H1 (cell line): ENCODE measurements at regions not wholly inside any gene's neighbourhood (a gene's known extent, or its start where the extent isn't known, plus 50 kb on each side); places are given as distances from the start of the nearest gene placed in this dataset.

Source experiments
- CTCF ChIA-PET: fragments of 300-600 bp; sonication (Branson Sonifier 250); formaldehyde crosslinking; loops from one replicate; lab custom pipeline; 2021; ENCODE audit not compliant: partially characterized antibody; lab: Charles Lee
- POLR2A ChIA-PET: fragments of 300-600 bp; sonication (Branson Sonifier 250); formaldehyde crosslinking; loops from one replicate; lab custom pipeline; 2021; ENCODE audit warnings: inconsistent platforms; ENCODE audit not compliant: partially characterized antibody; lab: Charles Lee
- DNase-seq, 2 experiments: peaks; one replicate each; pipeline versions ENCODE4 v3.0.0 to v3.0.0-alpha.2; 2010 to 2022; ENCODE audit warnings: low spot score in 2 of 2, low read depth in 1 of 2, mixed read lengths in 1 of 2
- FAIRE-seq: peaks from 2 replicates; lab custom pipeline; 2011; peaks lifted over from hg19 to GRCh38; lab: Jason Lieb, UNC
- H2AFZ ChIP-seq: 2 replicates; pipeline ENCODE4 v1.8.1; 2012; ENCODE audit warnings: low read length, inconsistent platforms
- H2AK5ac ChIP-seq: 2 replicates; pipeline ENCODE4 v1.6.1; 2013; ENCODE audit warnings: low read depth, low read length
- H2BK120ac ChIP-seq: replicated peaks from 2 replicates; pipeline ENCODE3; 2013; ENCODE audit warnings: low read depth, low read length, inconsistent platforms
- H2BK12ac ChIP-seq: 2 replicates; pipeline ENCODE4 v1.6.1; 2013; ENCODE audit warnings: low read depth, low read length
- H2BK15ac ChIP-seq: 2 replicates; pipeline ENCODE4 v1.6.1; 2013; ENCODE audit warnings: low read length
- H2BK20ac ChIP-seq: 2 replicates; pipeline ENCODE4 v1.6.1; 2013; ENCODE audit warnings: low read length
- H2BK5ac ChIP-seq: 2 replicates; pipeline ENCODE4 v1.6.1; 2013; ENCODE audit warnings: low read depth, low read length
- H3K14ac ChIP-seq: 2 replicates; pipeline ENCODE4 v1.6.1; 2013; ENCODE audit warnings: inconsistent platforms; ENCODE audit not compliant: insufficient read length
- H3K18ac ChIP-seq: 2 replicates; pipeline ENCODE4 v1.6.1; 2013; ENCODE audit warnings: low read length; ENCODE audit errors: extremely low read depth
- H3K23ac ChIP-seq: 2 replicates; pipeline ENCODE4 v1.6.1; 2013; ENCODE audit warnings: inconsistent platforms; ENCODE audit not compliant: insufficient read length
- H3K23me2 ChIP-seq: 2 replicates; pipeline ENCODE4 v1.6.1; 2013; ENCODE audit warnings: low read depth, low read length
- H3K27ac ChIP-seq: 2 replicates; pipeline ENCODE4 v1.6.1; 2011; ENCODE audit warnings: low read depth, low read length, inconsistent platforms
- H3K27me3 ChIP-seq, 4 experiments: replicated peaks in 1 of 4; 1 replicate in 1 of 4; 2 replicates in 3 of 4; pipeline versions ENCODE4 v1.6.1 to v1.8.1; 2011 to 2013; ENCODE audit warnings: low read length in 3 of 4, mild to moderate bottlenecking in 3 of 4, inconsistent platforms in 2 of 4, mixed read lengths in 2 of 4, moderate library complexity in 1 of 4; ENCODE audit not compliant: control insufficient read depth in 3 of 4, insufficient read depth in 3 of 4; ENCODE audit errors: extremely low read depth in 1 of 4
- H3K36me3 ChIP-seq, 4 experiments: 2 replicates each; pipeline versions ENCODE4 v1.6.1 to v1.8.1; 2011 to 2013; ENCODE audit warnings: mild to moderate bottlenecking in 4 of 4, low read length in 3 of 4, moderate library complexity in 2 of 4, control low read depth in 1 of 4, inconsistent platforms in 1 of 4; ENCODE audit not compliant: insufficient read depth in 4 of 4, control insufficient read depth in 2 of 4
- H3K4ac ChIP-seq: replicated peaks from 2 replicates; pipeline ENCODE3; 2013; ENCODE audit warnings: low read length, low read depth, mixed read lengths, inconsistent platforms; ENCODE audit not compliant: insufficient read length
- H3K4me1 ChIP-seq, 4 experiments: replicated peaks in 1 of 4; 1 replicate in 1 of 4; 2 replicates in 3 of 4; pipeline versions ENCODE4 v1.6.1 to v1.8.1; 2011 to 2013; ENCODE audit warnings: low read length in 3 of 4, inconsistent platforms in 2 of 4, mixed read lengths in 1 of 4; ENCODE audit not compliant: insufficient read depth in 4 of 4, control insufficient read depth in 3 of 4
- H3K4me2 ChIP-seq, 2 experiments: 2 replicates each; pipeline versions ENCODE4 v1.6.1 to v1.8.1; 2011 to 2013; ENCODE audit warnings: low read depth in 2 of 2, low read length in 2 of 2, control low read depth in 1 of 2, inconsistent platforms in 1 of 2, mild to moderate bottlenecking in 1 of 2; ENCODE audit not compliant: insufficient read depth in 1 of 2
- H3K4me3 ChIP-seq, 4 experiments: fragments of 200-600, 300-600 bp in 1 of 4; sonication (generic), shearing (Covaris generic), sonication (Bioruptor Twin) in 1 of 4; 2 replicates each; pipeline versions ENCODE4 v1.5.1 to v1.8.1; 2011 to 2016; ENCODE audit warnings: low read length in 4 of 4, low read depth in 3 of 4, control low read depth in 2 of 4, inconsistent platforms in 2 of 4, mild to moderate bottlenecking in 2 of 4, mixed read lengths in 1 of 4, moderate library complexity in 1 of 4; ENCODE audit not compliant: insufficient read depth in 2 of 4; ENCODE audit errors: extremely low read depth in 1 of 4
- H3K56ac ChIP-seq: replicated peaks from 2 replicates; pipeline ENCODE3; 2013; ENCODE audit warnings: low read depth, mild to moderate bottlenecking, mixed read lengths, low read length, inconsistent platforms; ENCODE audit not compliant: insufficient read length
- H3K79me1 ChIP-seq: 2 replicates; pipeline ENCODE4 v1.6.1; 2013; ENCODE audit warnings: low read depth, low read length, control low read depth
- H3K79me2 ChIP-seq, 2 experiments: 2 replicates each; pipeline versions ENCODE4 v1.6.1 to v1.8.1; 2012 to 2013; ENCODE audit warnings: low read length in 2 of 2, mild to moderate bottlenecking in 2 of 2, inconsistent platforms in 1 of 2; ENCODE audit not compliant: insufficient read depth in 2 of 2, control insufficient read depth in 1 of 2
- H3K9ac ChIP-seq, 4 experiments: replicated peaks in 1 of 4; 1 replicate in 1 of 4; 2 replicates in 3 of 4; pipeline versions ENCODE4 v1.6.1 to v1.8.1; 2011 to 2013; ENCODE audit warnings: low read depth in 3 of 4, low read length in 3 of 4, control low read depth in 2 of 4, mild to moderate bottlenecking in 2 of 4, moderate library complexity in 2 of 4, inconsistent platforms in 1 of 4; ENCODE audit errors: extremely low read depth in 1 of 4
- H3K9me3 ChIP-seq, 2 experiments: 2 replicates each; pipeline versions ENCODE4 v1.6.1 to v1.8.1; 2012 to 2013; ENCODE audit warnings: mild to moderate bottlenecking in 2 of 2, moderate library complexity in 2 of 2, control low read depth in 1 of 2, inconsistent platforms in 1 of 2, low read depth in 1 of 2, low read length in 1 of 2, mixed read lengths in 1 of 2; ENCODE audit not compliant: insufficient read depth in 2 of 2
- H4K20me1 ChIP-seq, 2 experiments: replicated peaks in 1 of 2; 2 replicates each; pipeline versions ENCODE3 to v1.8.1; 2011 to 2013; ENCODE audit warnings: inconsistent platforms in 2 of 2, low read length in 2 of 2, mild to moderate bottlenecking in 1 of 2; ENCODE audit not compliant: insufficient read depth in 2 of 2, control insufficient read depth in 1 of 2
- H4K5ac ChIP-seq: 2 replicates; pipeline ENCODE4 v1.6.1; 2013; ENCODE audit warnings: low read length, low read depth, mixed read lengths, inconsistent platforms; ENCODE audit not compliant: insufficient read length
- H4K8ac ChIP-seq: 2 replicates; pipeline ENCODE4 v1.8.0; 2013; ENCODE audit warnings: mild to moderate bottlenecking, moderate library complexity, low read length, inconsistent platforms; ENCODE audit not compliant: insufficient read depth; ENCODE audit errors: extremely low read depth
- H4K91ac ChIP-seq: replicated peaks from 2 replicates; pipeline ENCODE3; 2013; ENCODE audit warnings: low read length, mixed read lengths, inconsistent platforms; ENCODE audit not compliant: insufficient read length
- SIRT6 ChIP-seq: IDR thresholded peaks from one replicate; pipeline ENCODE4 v1.7.1; 2012; ENCODE audit warnings: low read length, inconsistent platforms
- SIX5 ChIP-seq: IDR thresholded peaks from 2 replicates; pipeline ENCODE4 v1.6.1; 2011; ENCODE audit warnings: mild to moderate bottlenecking, low read depth, low read length
- WGBS, 2 experiments: shearing (Covaris generic) in 1 of 2; methylation state at CpG; one replicate each; pipeline versions ENCODE4 v1.1.6 to v1.1.7; 2013 to 2015; ENCODE audit warnings: low lambda C conversion rate in 2 of 2, mixed read lengths in 2 of 2, inconsistent platforms in 1 of 2, low coverage in 1 of 2, missing lambda C conversion rate in 1 of 2; ENCODE audit not compliant: insufficient replicate concordance in 2 of 2, insufficient coverage in 1 of 2, insufficient read length in 1 of 2; ENCODE audit errors: extremely low coverage in 1 of 2, missing lambda C conversion rate in 1 of 2; 5-methylcytosine and 5-hydroxymethylcytosine counted together

DNA sequence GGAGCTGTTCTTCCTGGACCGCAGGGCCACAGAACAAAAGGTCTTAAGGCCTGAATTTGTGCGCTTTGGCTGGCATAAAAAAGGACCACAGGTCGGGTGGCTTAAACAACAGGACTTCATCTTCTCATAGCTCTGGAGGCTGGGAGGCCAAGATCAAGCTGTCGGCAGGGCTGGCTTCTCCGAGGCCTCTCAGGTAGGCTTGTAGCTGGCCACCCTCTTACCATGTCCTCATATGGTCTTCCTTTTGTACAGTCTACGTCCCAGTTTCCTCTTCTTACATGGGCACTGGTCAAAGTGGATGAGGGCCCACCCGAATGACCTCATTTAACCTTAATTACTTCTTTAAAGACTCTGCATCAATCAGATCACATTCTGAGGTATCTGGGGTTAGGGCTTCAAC is 257.6 kb downstream of the CBLN1 start:
- Histone ChIP-seq H3K23ac (no peak overlapping the region), H3K36me3 (no peaks in the 10 kb centered on the region), H4K8ac (no peak overlapping the region), H3K4ac (no peak overlapping the region), H3K4me3 (no peak overlapping the region), H3K79me2 (no peaks in the 10 kb centered on the region), H2BK15ac (0 out of 2 replicates have a peak overlapping the region, but pooled peaks have one; percentile 21), H2BK120ac (no peak overlapping the region), H2BK20ac (peak overlapping the region; percentile 48; the same call in 1 of the 2 replicates), H3K4me1 (peaks cover 7 to 33% (median 20%) of the 10 kb centered on the region in 4 experiments), H4K91ac (no peak overlapping the region), H3K56ac (no peak overlapping the region), H3K18ac (0 out of 2 replicates have a peak overlapping the region, but pooled peaks have one; percentile 13), H3K14ac (no peak overlapping the region), H2AFZ (no peak overlapping the region), H2BK5ac (peak overlapping the region; percentile 1; the same call in 1 of the 2 replicates), H2AK5ac (no peak overlapping the region), H3K23me2 (no peaks in the 10 kb centered on the region; the same call in 1 of the 2 replicates), H3K9me3 (no peaks in the 10 kb centered on the region), H3K27me3 (no peaks in the 10 kb centered on the region; a peak in 1 of 7 replicates), H3K79me1 (no peaks in the 10 kb centered on the region), H2BK12ac (peak overlapping the region; percentile 51; the same call in 1 of the 2 replicates), H3K4me2 (no peak overlapping the region), H3K9ac (no peak overlapping the region), H3K27ac (no peak overlapping the region), H4K5ac (no peak overlapping the region), H4K20me1 (no peaks in the 10 kb centered on the region)
- TF ChIP-seq SIRT6 (no peak), SIX5 (no peak)
- FAIRE-seq: no peak
- CTCF ChIA-PET: no interaction called here
- DNase-seq: no peak
- POLR2A ChIA-PET: no interaction called here
- WGBS, 2 experiments: 89% methylated on average over 7 of the region's 7 CpGs; no CpG with 5 or more reads in 1 of the 2 experiments
